ENCODE measurements at regions not wholly inside any gene's neighbourhood (a gene's known extent, or its start where the extent isn't known, plus 50 kb on each side); places are given as distances from the start of the nearest gene placed in this dataset.

DNA sequence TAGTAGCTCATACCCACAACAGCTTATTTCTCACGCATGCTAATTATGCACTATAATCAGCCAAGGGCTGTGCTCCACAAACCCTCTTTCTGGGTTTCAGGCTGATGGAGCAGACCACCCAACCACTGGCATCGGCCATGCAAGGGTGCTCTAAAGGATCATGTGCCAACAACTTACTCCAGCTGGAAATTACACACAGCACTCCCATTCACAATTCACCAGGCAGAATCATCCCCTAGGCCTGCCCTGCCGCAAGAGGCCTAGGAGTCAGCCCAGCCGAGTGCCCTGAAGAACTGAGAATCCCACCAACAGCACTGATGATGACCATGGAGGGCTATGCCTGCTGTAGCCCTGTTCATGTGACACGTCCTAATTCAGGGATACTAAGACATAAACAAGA is 216.2 kb upstream of the CHRNA7 start:
- H3K36me3 ChIP-seq (ENCODE audit: control insufficient read depth, insufficient read depth, low read length) = no peaks in the 10 kb centered on the region
- H3K9ac ChIP-seq (ENCODE audit: low read length) = no peak overlapping the region
- H3K9me3 ChIP-seq (ENCODE audit: control insufficient read depth, insufficient read depth, low read depth, low read length) = no peaks in the 10 kb centered on the region; the same call in 1 of the 2 replicates
- no peaks in the 10 kb centered on the region for H3K4me1 ChIP-seq (ENCODE audit: control insufficient read depth, insufficient read depth, low read length)
- H3K27ac ChIP-seq (ENCODE audit: low read depth, low read length) = no peak overlapping the region
- H3K4me3 ChIP-seq (ENCODE audit: low read depth, low read length) = no peak overlapping the region
- no peaks in the 10 kb centered on the region for H3K27me3 ChIP-seq (ENCODE audit: control insufficient read depth, insufficient read depth, low read length)

DNA sequence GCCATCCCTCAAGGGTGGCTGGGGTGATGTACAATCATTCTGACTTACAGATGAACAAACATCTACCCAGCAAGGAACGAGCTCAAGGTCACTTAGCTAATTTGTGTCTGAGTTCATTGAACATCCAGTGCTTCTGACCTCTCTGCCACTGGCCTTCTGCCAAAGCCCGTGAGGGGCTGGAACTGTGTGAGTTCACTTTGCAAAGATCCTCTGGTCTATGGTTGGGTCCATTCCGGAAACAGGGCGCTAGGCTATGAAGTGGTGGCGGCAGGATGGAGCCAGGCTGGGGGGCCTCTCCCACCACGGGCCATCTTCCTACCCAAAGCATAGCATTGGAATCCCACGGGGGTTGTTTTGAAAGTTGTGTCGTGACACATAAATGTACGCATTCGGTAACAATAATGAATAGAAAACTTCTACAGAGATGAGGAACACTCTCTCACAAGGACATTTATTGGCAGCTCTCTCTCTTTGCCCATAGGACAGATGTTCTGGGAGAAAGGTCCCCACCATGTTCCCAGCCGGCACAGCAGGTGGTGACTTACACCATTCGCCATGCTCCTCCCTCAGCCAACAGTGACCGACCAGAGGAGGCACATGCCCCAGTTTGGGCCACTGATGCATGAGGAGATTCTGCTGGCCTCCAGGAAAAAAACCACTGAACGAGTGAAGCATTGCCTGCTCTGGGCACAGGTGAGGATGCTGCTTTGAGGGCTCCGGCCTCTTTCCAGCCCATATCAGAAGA is 214.7 kb upstream of the CHRNA7 start:
- Histone ChIP-seq H3K9ac (ENCODE audit: low read length) (no peak overlapping the region), H3K9me3 (ENCODE audit: control insufficient read depth, insufficient read depth, low read depth, low read length) (no peaks in the 10 kb centered on the region; the same call in 1 of the 2 replicates), H3K4me1 (ENCODE audit: control insufficient read depth, insufficient read depth, low read length) (no peaks in the 10 kb centered on the region), H3K36me3 (ENCODE audit: control insufficient read depth, insufficient read depth, low read length) (no peaks in the 10 kb centered on the region), H3K4me3 (ENCODE audit: low read depth, low read length) (no peak overlapping the region), H3K27ac (ENCODE audit: low read depth, low read length) (no peak overlapping the region), H3K27me3 (ENCODE audit: control insufficient read depth, insufficient read depth, low read length) (no peaks in the 10 kb centered on the region)

DNA sequence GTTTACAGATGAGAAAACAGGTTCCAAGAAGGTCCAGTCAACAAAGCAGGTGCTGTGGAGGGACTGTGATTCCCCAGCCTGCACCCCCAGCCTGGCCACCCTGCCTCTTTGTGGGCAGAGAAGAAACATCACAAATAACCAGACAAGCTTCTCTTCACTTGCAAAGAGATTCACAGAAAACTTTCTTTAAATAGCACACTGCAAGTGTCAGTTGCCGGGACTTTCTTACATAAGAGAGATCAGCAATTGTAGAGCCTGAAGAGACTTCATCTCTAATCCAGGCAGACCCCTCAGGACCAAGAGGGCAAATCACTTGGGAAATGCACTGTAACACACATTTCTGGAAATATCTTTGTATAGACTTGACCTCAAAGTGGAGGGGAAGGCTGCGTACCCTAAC is 207.9 kb upstream of the CHRNA7 start:
- no peak overlapping the region for H3K9ac ChIP-seq (ENCODE audit: low read length)
- H3K27me3 ChIP-seq (ENCODE audit: control insufficient read depth, insufficient read depth, low read length) = no peaks in the 10 kb centered on the region
- no peak overlapping the region for H3K27ac ChIP-seq (ENCODE audit: low read depth, low read length)
- no peaks in the 10 kb centered on the region for H3K36me3 ChIP-seq (ENCODE audit: control insufficient read depth, insufficient read depth, low read length)
- no peaks in the 10 kb centered on the region for H3K4me1 ChIP-seq (ENCODE audit: control insufficient read depth, insufficient read depth, low read length)
- H3K4me3 ChIP-seq (ENCODE audit: low read depth, low read length) = no peak overlapping the region
- 0 out of 2 replicates have a peak, but pooled peaks cover 2% of the 10 kb centered on the region for H3K9me3 ChIP-seq (ENCODE audit: control insufficient read depth, insufficient read depth, low read depth, low read length)

DNA sequence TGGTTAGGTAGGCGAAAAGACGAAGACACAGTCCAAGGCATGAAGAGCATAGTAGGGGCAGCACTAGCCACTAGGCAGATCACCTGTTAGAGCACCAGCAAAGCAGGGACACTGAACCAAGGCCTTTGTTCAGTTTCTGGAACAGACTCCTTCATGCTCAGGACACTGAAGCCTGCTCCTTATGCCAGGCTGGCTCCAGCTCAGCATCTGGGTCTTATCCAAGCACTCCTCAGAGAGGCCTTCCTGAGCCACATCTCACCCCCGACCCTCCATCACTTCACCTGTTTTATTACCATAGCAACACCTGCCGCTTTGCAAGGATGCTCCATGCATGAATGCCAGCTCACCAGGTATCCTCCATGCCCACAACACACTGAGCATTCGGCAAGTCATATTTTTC is 206.3 kb upstream of the CHRNA7 start:
- H3K27ac ChIP-seq (ENCODE audit: low read depth, low read length) = no peak overlapping the region
- H3K9ac ChIP-seq (ENCODE audit: low read length) = no peak overlapping the region
- no peaks in the 10 kb centered on the region for H3K36me3 ChIP-seq (ENCODE audit: control insufficient read depth, insufficient read depth, low read length)
- no peaks in the 10 kb centered on the region for H3K4me1 ChIP-seq (ENCODE audit: control insufficient read depth, insufficient read depth, low read length)
- no peak overlapping the region for H3K4me3 ChIP-seq (ENCODE audit: low read depth, low read length)
- H3K9me3 ChIP-seq (ENCODE audit: control insufficient read depth, insufficient read depth, low read depth, low read length) = 0 out of 2 replicates have a peak, but pooled peaks cover 2% of the 10 kb centered on the region
- no peaks in the 10 kb centered on the region for H3K27me3 ChIP-seq (ENCODE audit: control insufficient read depth, insufficient read depth, low read length)

DNA sequence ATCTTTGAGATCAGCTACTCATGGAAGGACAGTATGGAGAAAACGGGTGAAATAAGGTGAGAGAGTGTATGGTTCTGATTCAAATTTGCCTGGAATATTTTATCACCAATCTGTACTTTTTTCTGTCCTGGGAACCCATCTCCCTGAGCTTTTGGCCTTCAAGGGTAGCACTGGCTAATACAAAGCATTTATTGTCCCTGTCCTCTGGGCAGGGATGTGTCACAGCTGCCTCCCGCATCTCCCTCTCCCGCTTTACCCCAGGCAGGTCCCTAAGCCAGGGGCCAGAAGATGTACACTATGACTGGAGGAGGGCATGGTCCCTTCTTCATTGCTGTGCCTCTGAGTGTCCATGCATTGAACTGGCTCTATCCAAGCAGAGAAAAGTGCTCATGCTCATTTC is 201.7 kb upstream of the CHRNA7 start:
- Histone ChIP-seq H3K9ac (ENCODE audit: low read length) (no peak overlapping the region), H3K9me3 (ENCODE audit: control insufficient read depth, insufficient read depth, low read depth, low read length) (peaks cover 9% of the 10 kb centered on the region; the same call in 1 of the 2 replicates), H3K27ac (ENCODE audit: low read depth, low read length) (no peak overlapping the region), H3K27me3 (ENCODE audit: control insufficient read depth, insufficient read depth, low read length) (no peaks in the 10 kb centered on the region), H3K4me1 (ENCODE audit: control insufficient read depth, insufficient read depth, low read length) (no peaks in the 10 kb centered on the region), H3K36me3 (ENCODE audit: control insufficient read depth, insufficient read depth, low read length) (no peaks in the 10 kb centered on the region), H3K4me3 (ENCODE audit: low read depth, low read length) (no peak overlapping the region)

DNA sequence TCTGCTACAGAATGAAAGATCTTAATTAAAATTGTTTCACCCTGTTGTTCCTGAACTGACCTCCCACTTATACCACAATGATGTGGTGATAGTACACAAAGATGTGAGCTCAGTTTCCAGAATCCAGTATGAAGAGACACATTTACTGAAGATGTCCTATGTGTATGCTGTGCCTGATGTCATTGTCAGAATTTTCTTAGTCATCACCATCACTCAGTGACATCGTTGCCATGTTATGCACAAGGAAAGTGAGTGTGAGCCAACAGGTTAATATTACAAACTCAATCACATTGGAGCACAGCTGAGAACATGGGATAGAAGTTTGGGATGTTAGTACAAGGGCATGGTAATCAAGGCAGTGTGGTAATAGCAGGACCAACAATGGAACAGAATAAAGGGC is 199.7 kb upstream of the CHRNA7 start:
- no peak overlapping the region for H3K27ac ChIP-seq (ENCODE audit: low read depth, low read length)
- no peak overlapping the region for H3K4me3 ChIP-seq (ENCODE audit: low read depth, low read length)
- no peak overlapping the region for H3K9ac ChIP-seq (ENCODE audit: low read length)
- no peaks in the 10 kb centered on the region for H3K4me1 ChIP-seq (ENCODE audit: control insufficient read depth, insufficient read depth, low read length)
- H3K27me3 ChIP-seq (ENCODE audit: control insufficient read depth, insufficient read depth, low read length) = no peaks in the 10 kb centered on the region
- no peaks in the 10 kb centered on the region for H3K36me3 ChIP-seq (ENCODE audit: control insufficient read depth, insufficient read depth, low read length)
- H3K9me3 ChIP-seq (ENCODE audit: control insufficient read depth, insufficient read depth, low read depth, low read length) = peaks cover 9% of the 10 kb centered on the region; the same call in 1 of the 2 replicates

DNA sequence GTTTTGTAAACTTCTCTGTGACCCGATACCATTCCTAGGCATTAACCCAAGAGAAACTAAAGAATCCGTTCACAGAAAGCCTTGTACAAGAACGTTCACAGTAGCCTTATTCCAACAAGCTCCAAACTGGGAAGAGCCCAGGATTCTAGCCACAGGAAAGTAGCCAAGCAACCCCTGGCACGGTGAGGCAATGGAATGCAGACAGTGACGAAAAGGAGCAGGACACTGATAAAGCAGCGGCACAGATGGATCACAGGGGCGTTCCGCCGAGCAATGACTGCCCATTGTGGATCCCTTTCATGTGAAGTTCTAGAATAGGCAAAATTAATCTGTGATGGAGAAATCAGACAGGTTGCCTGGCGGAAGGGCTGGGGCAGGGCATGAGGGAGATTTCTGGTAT is 198.7 kb upstream of the CHRNA7 start:
- no peak overlapping the region for H3K9ac ChIP-seq (ENCODE audit: low read length)
- no peaks in the 10 kb centered on the region for H3K4me1 ChIP-seq (ENCODE audit: control insufficient read depth, insufficient read depth, low read length)
- no peaks in the 10 kb centered on the region for H3K36me3 ChIP-seq (ENCODE audit: control insufficient read depth, insufficient read depth, low read length)
- peaks cover 6% of the 10 kb centered on the region; the same call in 1 of the 2 replicates for H3K9me3 ChIP-seq (ENCODE audit: control insufficient read depth, insufficient read depth, low read depth, low read length)
- H3K27ac ChIP-seq (ENCODE audit: low read depth, low read length) = no peak overlapping the region
- H3K4me3 ChIP-seq (ENCODE audit: low read depth, low read length) = no peak overlapping the region
- H3K27me3 ChIP-seq (ENCODE audit: control insufficient read depth, insufficient read depth, low read length) = no peaks in the 10 kb centered on the region

DNA sequence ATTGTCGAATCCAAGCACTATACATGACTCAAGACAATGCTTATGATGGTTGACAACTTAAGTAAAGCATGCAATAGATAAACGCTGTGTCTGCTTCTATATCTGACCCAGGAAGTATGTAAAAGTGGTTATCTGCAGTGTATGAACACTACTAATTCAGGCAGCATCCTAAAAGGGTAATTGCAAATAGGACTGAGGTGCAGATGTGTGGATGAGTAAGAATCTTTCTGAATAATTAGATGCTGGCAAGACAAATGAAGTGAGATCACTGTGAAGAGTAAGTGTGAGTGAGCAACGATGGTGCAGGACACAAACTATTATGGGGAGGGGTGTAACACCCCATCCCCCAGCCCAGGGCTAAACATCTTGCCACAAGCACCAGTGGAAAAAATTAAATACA is 195.7 kb upstream of the CHRNA7 start:
- no peaks in the 10 kb centered on the region for H3K36me3 ChIP-seq (ENCODE audit: control insufficient read depth, insufficient read depth, low read length)
- peaks cover 6% of the 10 kb centered on the region; the same call in 1 of the 2 replicates for H3K9me3 ChIP-seq (ENCODE audit: control insufficient read depth, insufficient read depth, low read depth, low read length)
- H3K4me1 ChIP-seq (ENCODE audit: control insufficient read depth, insufficient read depth, low read length) = no peaks in the 10 kb centered on the region
- no peak overlapping the region for H3K4me3 ChIP-seq (ENCODE audit: low read depth, low read length)
- H3K9ac ChIP-seq (ENCODE audit: low read length) = no peak overlapping the region
- no peaks in the 10 kb centered on the region for H3K27me3 ChIP-seq (ENCODE audit: control insufficient read depth, insufficient read depth, low read length)
- no peak overlapping the region for H3K27ac ChIP-seq (ENCODE audit: low read depth, low read length)

DNA sequence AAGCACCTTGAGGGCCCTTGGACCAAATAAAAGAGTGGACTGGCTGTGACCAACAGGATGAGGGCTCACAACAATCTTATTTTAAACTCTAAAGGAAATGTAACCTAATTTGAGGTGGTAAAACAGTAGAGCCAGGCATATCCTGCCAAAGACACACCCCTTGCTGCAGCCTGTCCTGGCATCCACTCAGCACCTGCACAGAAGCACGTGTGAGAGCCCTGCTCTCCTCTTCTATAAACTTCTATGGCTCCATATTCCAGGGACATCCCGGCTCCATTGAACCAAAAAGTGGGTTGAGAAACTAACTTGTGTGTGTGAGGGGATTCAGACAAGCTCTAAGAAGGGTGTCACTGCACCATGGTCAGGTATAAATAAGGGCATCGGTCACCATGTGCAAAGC is 190.9 kb upstream of the CHRNA7 start:
- no peak overlapping the region for H3K9ac ChIP-seq (ENCODE audit: low read length)
- H3K36me3 ChIP-seq (ENCODE audit: control insufficient read depth, insufficient read depth, low read length) = no peaks in the 10 kb centered on the region
- no peaks in the 10 kb centered on the region for H3K4me1 ChIP-seq (ENCODE audit: control insufficient read depth, insufficient read depth, low read length)
- no peaks in the 10 kb centered on the region for H3K27me3 ChIP-seq (ENCODE audit: control insufficient read depth, insufficient read depth, low read length)
- no peak overlapping the region for H3K27ac ChIP-seq (ENCODE audit: low read depth, low read length)
- no peaks in the 10 kb centered on the region for H3K9me3 ChIP-seq (ENCODE audit: control insufficient read depth, insufficient read depth, low read depth, low read length)
- no peak overlapping the region for H3K4me3 ChIP-seq (ENCODE audit: low read depth, low read length)

DNA sequence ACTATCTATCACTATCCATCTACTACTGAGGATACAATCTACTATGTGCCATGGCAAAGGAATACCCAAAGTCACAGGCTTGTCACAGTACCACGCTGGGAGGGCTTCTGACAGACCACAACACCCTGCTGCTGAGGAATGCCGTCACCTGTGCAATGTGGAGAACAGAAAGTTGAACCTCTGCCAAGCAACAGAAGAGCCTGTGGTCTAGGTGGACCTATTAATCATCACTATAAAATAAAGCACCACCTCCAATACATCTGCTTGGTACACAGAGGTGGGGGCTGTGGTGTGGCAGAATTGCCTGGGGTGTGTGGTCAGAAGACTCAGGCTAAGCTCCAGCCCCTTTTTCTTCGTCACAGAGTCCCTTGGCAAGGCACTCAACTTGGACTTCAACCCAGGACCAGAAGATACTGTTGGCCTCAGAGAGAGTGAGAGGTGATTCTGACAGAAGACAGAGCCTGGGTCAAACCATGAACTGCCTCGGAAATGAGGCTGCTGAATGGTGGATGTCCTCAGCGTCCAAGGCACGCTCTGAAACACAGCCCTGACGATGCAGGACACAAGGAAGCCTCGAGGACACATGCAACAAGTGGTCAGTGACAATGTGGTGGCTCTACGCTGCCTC is 189.4 kb upstream of the CHRNA7 start:
- Histone ChIP-seq H3K36me3 (ENCODE audit: control insufficient read depth, insufficient read depth, low read length) (no peaks in the 10 kb centered on the region), H3K9ac (ENCODE audit: low read length) (no peak overlapping the region), H3K9me3 (ENCODE audit: control insufficient read depth, insufficient read depth, low read depth, low read length) (no peaks in the 10 kb centered on the region), H3K27ac (ENCODE audit: low read depth, low read length) (no peak overlapping the region), H3K27me3 (ENCODE audit: control insufficient read depth, insufficient read depth, low read length) (no peaks in the 10 kb centered on the region), H3K4me1 (ENCODE audit: control insufficient read depth, insufficient read depth, low read length) (no peaks in the 10 kb centered on the region), H3K4me3 (ENCODE audit: low read depth, low read length) (no peak overlapping the region)

DNA sequence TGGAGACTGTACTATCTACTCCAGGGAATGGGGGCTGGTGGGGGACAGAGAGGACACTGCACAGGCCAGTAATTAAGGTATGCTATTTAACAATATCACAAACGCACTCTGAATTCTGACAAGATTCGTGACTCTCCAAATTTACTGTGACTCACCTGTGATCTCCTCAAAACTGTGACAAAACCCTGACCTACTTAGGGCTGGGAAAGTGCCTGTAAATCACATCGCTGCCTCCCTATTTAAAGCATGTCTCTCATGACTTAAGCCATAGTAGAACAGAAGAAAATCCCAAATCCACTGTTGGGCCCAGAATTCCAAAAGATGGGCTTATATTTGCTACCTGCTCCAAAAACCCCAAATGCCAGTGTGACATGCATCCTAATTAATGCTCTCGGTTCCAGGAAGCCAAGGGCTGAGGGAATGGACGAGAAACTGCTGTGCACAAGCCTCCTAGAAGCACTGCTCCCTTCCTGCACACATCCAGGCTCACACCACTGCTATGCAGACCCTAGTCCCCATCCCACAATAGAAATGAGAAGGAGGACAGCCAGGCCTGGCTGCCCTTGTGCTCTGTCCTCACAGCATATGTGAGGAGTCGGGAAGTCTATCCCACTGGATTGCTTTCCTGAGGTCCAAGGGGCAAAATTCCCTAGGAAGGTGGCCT is 187.7 kb upstream of the CHRNA7 start:
- Histone ChIP-seq H3K27me3 (ENCODE audit: control insufficient read depth, insufficient read depth, low read length) (no peaks in the 10 kb centered on the region), H3K4me3 (ENCODE audit: low read depth, low read length) (no peak overlapping the region), H3K27ac (ENCODE audit: low read depth, low read length) (no peak overlapping the region), H3K4me1 (ENCODE audit: control insufficient read depth, insufficient read depth, low read length) (no peaks in the 10 kb centered on the region), H3K9ac (ENCODE audit: low read length) (no peak overlapping the region), H3K36me3 (ENCODE audit: control insufficient read depth, insufficient read depth, low read length) (no peaks in the 10 kb centered on the region), H3K9me3 (ENCODE audit: control insufficient read depth, insufficient read depth, low read depth, low read length) (no peaks in the 10 kb centered on the region)
